AG04449 (cell line): ENCODE measurements at regions not wholly inside any gene's neighbourhood (a gene's known extent, or its start where the extent isn't known, plus 50 kb on each side); places are given as distances from the start of the nearest gene placed in this dataset.

Experiments used
- CTCF ChIA-PET: fragments of 350-600 bp; formaldehyde crosslinking; extraction: SDS; loops from one replicate; lab custom pipeline; 2021; ENCODE audit warnings: antibody characterized with exemption; lab: Yijun Ruan, JAX
- POLR2A ChIA-PET: fragments of 400-600, 350-600 bp; formaldehyde crosslinking; extraction: SDS; loops from one replicate; lab custom pipeline; 2020; ENCODE audit warnings: antibody characterized with exemption, inconsistent platforms; lab: Yijun Ruan, JAX
- DNase-seq: peaks from one replicate; pipeline ENCODE4 v3.0.0-alpha.2; 2010; ENCODE audit warnings: low read depth, low spot score
- H3K4me3 ChIP-seq: 2 replicates; pipeline ENCODE4 v1.5.1; 2011; ENCODE audit warnings: low read depth, mild to moderate bottlenecking, control low read depth, low read length
- CTCF ChIP-seq: IDR thresholded peaks from one replicate; pipeline ENCODE4 v1.5.1; 2011; ENCODE audit warnings: mild to moderate bottlenecking, moderate library complexity, low read length, control low read depth, inconsistent platforms; ENCODE audit not compliant: insufficient read depth; ENCODE audit errors: missing control alignments

GRCh38 chr2:221323513-221323912 is 248.6 kb downstream of the EPHA4 start:
- ChIA-PET CTCF (no interaction called here), POLR2A (no interaction called here)
- TF ChIP-seq CTCF: no peak
- no peak for DNase-seq
- H3K4me3 ChIP-seq: no peak overlapping the region

- TF ChIP-seq CTCF: no peak
- no peak for DNase-seq
- ChIA-PET CTCF (no interaction called here), POLR2A (no interaction called here)
- H3K4me3 ChIP-seq: no peak overlapping the region
Measured at GRCh38 chr2:221330436-221330835, 241.7 kb downstream of the EPHA4 start.

- CTCF ChIA-PET: no interaction called here
- TF ChIP-seq CTCF: no peak
- POLR2A ChIA-PET: no interaction called here
- no peak overlapping the region for H3K4me3 ChIP-seq
- DNase-seq: no peak
Measured at GRCh38 chr2:221334481-221335218, 237.5 kb downstream of the EPHA4 start.

- no peak for DNase-seq
- ChIA-PET CTCF (no interaction called here), POLR2A (no interaction called here)
- H3K4me3 ChIP-seq: no peak overlapping the region
- no peak for TF ChIP-seq CTCF
Measured at GRCh38 chr2:221335219-221335752, 236.8 kb downstream of the EPHA4 start.

GRCh38 chr2:221336967-221337366 is 235.1 kb downstream of the EPHA4 start:
- POLR2A ChIA-PET: no interaction called here
- H3K4me3 ChIP-seq: no peak overlapping the region
- no peak for TF ChIP-seq CTCF
- DNase-seq: no peak
- CTCF ChIA-PET: no interaction called here

- no peak for TF ChIP-seq CTCF
- CTCF ChIA-PET: no interaction called here
- H3K4me3 ChIP-seq: no peak overlapping the region
- POLR2A ChIA-PET: no interaction called here
- DNase-seq: no peak
Measured at GRCh38 chr2:221337957-221338685, 234.0 kb downstream of the EPHA4 start.
